Endothelial cell (in vitro differentiated cells): ENCODE measurements at regions not wholly inside any gene's neighbourhood (a gene's known extent, or its start where the extent isn't known, plus 50 kb on each side); places are given as distances from the start of the nearest gene placed in this dataset.

Experiments
- DNase-seq: peaks from one replicate; pipeline ENCODE4 v3.0.0; 2021; ENCODE audit warnings: low spot score
- H3K27ac Mint-ChIP-seq: one replicate; pipeline ENCODE4 v1.8.0; 2021; ENCODE audit warnings: mixed read lengths, inconsistent platforms; ENCODE audit not compliant: unreplicated experiment
- H3K27me3 Mint-ChIP-seq: one replicate; pipeline ENCODE4 v1.8.0; 2021; ENCODE audit warnings: mild to moderate bottlenecking, moderate library complexity, mixed read lengths, inconsistent platforms; ENCODE audit not compliant: unreplicated experiment
- H3K36me3 Mint-ChIP-seq: one replicate; pipeline ENCODE4 v1.8.0; 2021; ENCODE audit warnings: mild to moderate bottlenecking, low read depth, mixed read lengths, inconsistent platforms; ENCODE audit not compliant: unreplicated experiment
- H3K4me1 Mint-ChIP-seq: one replicate; pipeline ENCODE4 v1.8.0; 2021; ENCODE audit warnings: mild to moderate bottlenecking, mixed read lengths, inconsistent platforms; ENCODE audit not compliant: unreplicated experiment
- H3K4me3 Mint-ChIP-seq: one replicate; pipeline ENCODE4 v1.8.0; 2021; ENCODE audit warnings: mild to moderate bottlenecking, mixed read lengths, inconsistent platforms; ENCODE audit not compliant: unreplicated experiment
- H3K9me3 Mint-ChIP-seq: one replicate; pipeline ENCODE4 v1.8.0; 2021; ENCODE audit warnings: mixed read lengths, inconsistent platforms; ENCODE audit not compliant: unreplicated experiment
- CTCF ChIP-seq: fragments of 200-600 bp; sonication (generic); IDR thresholded peaks from one replicate; pipeline ENCODE4 v1.5.0; 2021; ENCODE audit warnings: antibody characterized with exemption; ENCODE audit not compliant: unreplicated experiment

DNA sequence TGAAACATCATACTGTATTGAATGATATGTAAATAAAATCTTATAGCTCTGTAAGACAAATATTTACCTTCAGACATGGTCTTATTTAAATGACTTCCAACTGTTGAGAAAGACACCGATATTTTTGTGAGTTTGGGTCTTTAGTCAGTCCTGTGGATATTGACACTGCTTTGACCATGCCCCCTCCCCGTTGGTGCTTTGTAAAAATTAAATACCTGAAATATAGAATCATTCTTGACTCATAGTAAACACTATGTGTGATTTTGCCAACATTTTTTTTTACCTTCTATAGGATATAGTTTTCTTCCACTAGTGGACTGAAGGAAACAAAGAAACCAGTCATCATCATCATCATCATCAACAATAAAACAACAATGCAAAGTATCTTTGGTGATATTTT lies 114.3 kb upstream of the HS3ST1 start:
- DNase-seq, result no peak
- no peak overlapping the region for H3K27ac Mint-ChIP-seq
- no peaks in the 10 kb centered on the region for H3K27me3 Mint-ChIP-seq
- no peak overlapping the region for H3K4me3 Mint-ChIP-seq
- no peak for TF ChIP-seq CTCF
- H3K9me3 Mint-ChIP-seq, result no peaks in the 10 kb centered on the region
- H3K36me3 Mint-ChIP-seq, result no peaks in the 10 kb centered on the region
- H3K4me1 Mint-ChIP-seq, result peaks cover 21% of the 10 kb centered on the region

GRCh38 chr4:11537846-11538245 lies 109.2 kb upstream of the HS3ST1 start:
- Mint-ChIP-seq H3K9me3 (no peaks in the 10 kb centered on the region), H3K27ac (no peak overlapping the region), H3K27me3 (no peaks in the 10 kb centered on the region), H3K4me1 (no peaks in the 10 kb centered on the region), H3K36me3 (no peaks in the 10 kb centered on the region), H3K4me3 (no peak overlapping the region)
- no peak for DNase-seq
- no peak for TF ChIP-seq CTCF

DNA sequence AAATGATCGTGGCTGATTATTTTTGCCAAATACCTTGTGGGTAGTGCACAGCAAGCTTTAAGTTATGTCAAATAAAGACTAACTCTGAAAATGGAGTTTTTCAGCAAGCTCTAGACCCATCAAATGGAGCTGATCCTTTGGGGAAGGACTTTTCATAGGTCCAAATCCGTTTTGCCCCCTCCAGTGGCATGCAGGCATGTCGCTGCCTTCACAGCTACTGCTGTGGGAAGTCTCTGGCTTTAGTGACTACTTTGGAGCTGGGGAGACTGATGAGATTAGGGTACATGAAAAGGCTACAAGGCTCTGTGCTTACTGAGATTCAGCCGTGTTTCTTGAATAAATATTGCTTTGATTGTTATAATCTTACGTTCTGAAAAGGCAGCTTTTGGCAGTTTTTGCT lies 106.6 kb upstream of the HS3ST1 start:
- H3K36me3 Mint-ChIP-seq, result no peaks in the 10 kb centered on the region
- DNase-seq, result no peak
- no peak overlapping the region for H3K4me3 Mint-ChIP-seq
- H3K9me3 Mint-ChIP-seq, result no peaks in the 10 kb centered on the region
- H3K27ac Mint-ChIP-seq, result no peak overlapping the region
- H3K27me3 Mint-ChIP-seq, result peaks cover 3% of the 10 kb centered on the region
- no peaks in the 10 kb centered on the region for H3K4me1 Mint-ChIP-seq
- no peak for TF ChIP-seq CTCF

GRCh38 chr4:11534623-11535302 lies 106.1 kb upstream of the HS3ST1 start:
- Mint-ChIP-seq H3K4me1 (no peaks in the 10 kb centered on the region), H3K4me3 (no peak overlapping the region), H3K27me3 (peaks cover 3% of the 10 kb centered on the region), H3K27ac (no peak overlapping the region), H3K36me3 (no peaks in the 10 kb centered on the region), H3K9me3 (no peaks in the 10 kb centered on the region)
- no peak for DNase-seq
- TF ChIP-seq CTCF, result no peak

DNA sequence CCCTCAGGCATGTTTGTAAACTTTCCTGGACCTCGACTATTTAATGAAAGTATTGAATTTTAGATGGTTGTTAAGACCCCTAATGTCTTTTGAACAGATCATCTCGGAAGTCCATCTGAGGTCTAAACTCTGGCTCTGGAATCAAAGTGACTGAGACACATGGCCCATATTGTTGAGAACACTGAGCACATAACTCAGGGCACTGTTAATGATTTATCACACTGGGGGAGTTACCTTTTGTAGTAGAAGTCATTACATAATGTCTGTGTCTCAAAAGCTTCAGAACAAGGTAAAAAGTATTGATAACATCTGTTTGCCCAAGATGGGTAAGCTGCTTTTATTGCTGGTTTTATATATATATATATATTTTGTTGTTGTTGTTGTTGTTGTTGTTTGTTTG lies 103.4 kb upstream of the HS3ST1 start:
- Mint-ChIP-seq H3K4me1 (no peaks in the 10 kb centered on the region), H3K36me3 (no peaks in the 10 kb centered on the region), H3K27me3 (peaks cover 3% of the 10 kb centered on the region), H3K4me3 (no peak overlapping the region), H3K9me3 (no peaks in the 10 kb centered on the region), H3K27ac (no peak overlapping the region)
- no peak for DNase-seq
- no peak for TF ChIP-seq CTCF
